ENCODE measurements at regions not wholly inside any gene's neighbourhood (a gene's known extent, or its start where the extent isn't known, plus 50 kb on each side); places are given as distances from the start of the nearest gene placed in this dataset.

- peak; percentile 80 for DNase-seq (ENCODE audit: low read depth)
Observed at GRCh38 chr5:89457411-89458331, 574.7 kb upstream of the MEF2C start.

GRCh38 chr5:89452081-89452480 is 569.1 kb upstream of the MEF2C start:
- no peak for DNase-seq (ENCODE audit: low read depth)

GRCh38 chr5:89451263-89451662 is 568.3 kb upstream of the MEF2C start:
- no peak for DNase-seq (ENCODE audit: low read depth)

- no peak for DNase-seq (ENCODE audit: low read depth)
Observed at GRCh38 chr5:89450149-89450538, 567.2 kb upstream of the MEF2C start.

- DNase-seq (ENCODE audit: low read depth) = no peak
Observed at GRCh38 chr5:89449392-89450148, 566.6 kb upstream of the MEF2C start.

GRCh38 chr5:89447027-89447426 is 564.0 kb upstream of the MEF2C start:
- DNase-seq (ENCODE audit: low read depth) = no peak

GRCh38 chr5:89445106-89445745 is 562.2 kb upstream of the MEF2C start:
- no peak for DNase-seq (ENCODE audit: low read depth)

- DNase-seq (ENCODE audit: low read depth) = no peak
Observed at GRCh38 chr5:89444088-89444487, 561.1 kb upstream of the MEF2C start.

GRCh38 chr5:89443508-89443907 is 560.5 kb upstream of the MEF2C start:
- no peak for DNase-seq (ENCODE audit: low read depth)

GRCh38 chr5:89441965-89442364 is 559.0 kb upstream of the MEF2C start:
- no peak for DNase-seq (ENCODE audit: low read depth)

GRCh38 chr5:89440670-89441069 is 557.7 kb upstream of the MEF2C start:
- no peak for DNase-seq (ENCODE audit: low read depth)

GRCh38 chr5:89437450-89438435 is 554.8 kb upstream of the MEF2C start:
- DNase-seq (ENCODE audit: low read depth) = peak; percentile 1

GRCh38 chr5:89436464-89436863 is 553.5 kb upstream of the MEF2C start:
- no peak for DNase-seq (ENCODE audit: low read depth)

GRCh38 chr5:89435347-89435746 is 552.4 kb upstream of the MEF2C start:
- DNase-seq (ENCODE audit: low read depth) = no peak

GRCh38 chr5:89428624-89429023 is 545.6 kb upstream of the MEF2C start:
- DNase-seq (ENCODE audit: low read depth) = no peak

GRCh38 chr5:89425062-89425461 is 542.1 kb upstream of the MEF2C start:
- DNase-seq (ENCODE audit: low read depth) = no peak

GRCh38 chr5:89421035-89421434 is 538.1 kb upstream of the MEF2C start:
- no peak for DNase-seq (ENCODE audit: low read depth)

GRCh38 chr5:89418407-89419085 is 535.6 kb upstream of the MEF2C start:
- DNase-seq (ENCODE audit: low read depth) = no peak

GRCh38 chr5:89417990-89418389 is 535.0 kb upstream of the MEF2C start:
- DNase-seq (ENCODE audit: low read depth) = no peak

- no peak for DNase-seq (ENCODE audit: low read depth)
Observed at GRCh38 chr5:89417515-89417914, 534.5 kb upstream of the MEF2C start.

GRCh38 chr5:89411891-89412290 is 528.9 kb upstream of the MEF2C start:
- DNase-seq (ENCODE audit: low read depth) = no peak

All from fibroblast of gingiva (primary cell).